Lung (tissue), 11 donors: ENCODE measurements at regions not wholly inside any gene's neighbourhood (a gene's known extent, or its start where the extent isn't known, plus 50 kb on each side); places are given as distances from the start of the nearest gene placed in this dataset.

Source experiments
- ATAC-seq: fragments of 200-7000 bp; cut with Tn5 transposase; one replicate; pipeline ENCODE4 v1.9.1; 2020; ENCODE audit warnings: moderate number of reproducible peaks; ENCODE audit not compliant: insufficient read depth, low FRiP score
- DNase-seq, 3 donors: peaks; one replicate each; pipeline ENCODE4 v3.0.0-alpha.2; 2013 to 2017
- H3K27ac ChIP-seq, 2 donors: one replicate each; pipeline ENCODE4 v1.5.1; 2013; ENCODE audit warnings: mild to moderate bottlenecking in 2 of 2, moderate library complexity in 2 of 2, control low read depth in 1 of 2, inconsistent platforms in 1 of 2, low read depth in 1 of 2, low read length in 1 of 2
- H3K27me3 ChIP-seq, 3 donors: one replicate each; pipeline ENCODE4 v1.5.1; 2013; ENCODE audit warnings: low read length in 2 of 3; ENCODE audit not compliant: control insufficient read depth in 3 of 3, insufficient read depth in 3 of 3
- H3K36me3 ChIP-seq, 4 donors: one replicate each; pipeline ENCODE4 v1.5.1; 2013; ENCODE audit warnings: low read length in 4 of 4, mild to moderate bottlenecking in 1 of 4, moderate library complexity in 1 of 4; ENCODE audit not compliant: control insufficient read depth in 4 of 4, insufficient read depth in 4 of 4
- H3K4me1 ChIP-seq, 5 donors: one replicate each; pipeline ENCODE4 v1.5.1; 2013; ENCODE audit warnings: low read length in 5 of 5, mild to moderate bottlenecking in 2 of 5, moderate library complexity in 1 of 5; ENCODE audit not compliant: control insufficient read depth in 5 of 5, insufficient read depth in 5 of 5
- H3K4me3 ChIP-seq: one replicate; pipeline ENCODE4 v1.5.1; 2013; ENCODE audit warnings: mild to moderate bottlenecking, control low read depth, moderate library complexity
- H3K9ac ChIP-seq, 2 donors: one replicate each; pipeline ENCODE4 v1.5.1; 2013; ENCODE audit warnings: low read length in 2 of 2, control low read depth in 1 of 2; ENCODE audit not compliant: insufficient read depth in 1 of 2
- H3K9me3 ChIP-seq, 4 donors: one replicate each; pipeline ENCODE4 v1.5.1; 2013; ENCODE audit warnings: low read length in 3 of 4, mild to moderate bottlenecking in 1 of 4, moderate library complexity in 1 of 4; ENCODE audit not compliant: control insufficient read depth in 4 of 4, insufficient read depth in 3 of 4
- WGBS, 2 donors: extraction: QIAGEN DNeasy Blood & Tissue Kit; methylation state at CpG; one replicate each; pipeline ENCODE4 v1.1.7; 2013; 5-methylcytosine and 5-hydroxymethylcytosine counted together
- TF ChIP-seq, protein P1 (sequence below): IDR thresholded peaks from 2 replicates; pipeline ENCODE4 v1.5.1; 2012; ENCODE audit warnings: mild to moderate bottlenecking; ENCODE audit errors: control extremely low read depth, extremely low read depth
- donor health status: control.
- donor health status: control.
- donor health status: Bipolar disorder and iron deficiency.
- donor health status: healthy.
- donor health status: DM: yes; HTN: yes; CAD: no.

DNA sequence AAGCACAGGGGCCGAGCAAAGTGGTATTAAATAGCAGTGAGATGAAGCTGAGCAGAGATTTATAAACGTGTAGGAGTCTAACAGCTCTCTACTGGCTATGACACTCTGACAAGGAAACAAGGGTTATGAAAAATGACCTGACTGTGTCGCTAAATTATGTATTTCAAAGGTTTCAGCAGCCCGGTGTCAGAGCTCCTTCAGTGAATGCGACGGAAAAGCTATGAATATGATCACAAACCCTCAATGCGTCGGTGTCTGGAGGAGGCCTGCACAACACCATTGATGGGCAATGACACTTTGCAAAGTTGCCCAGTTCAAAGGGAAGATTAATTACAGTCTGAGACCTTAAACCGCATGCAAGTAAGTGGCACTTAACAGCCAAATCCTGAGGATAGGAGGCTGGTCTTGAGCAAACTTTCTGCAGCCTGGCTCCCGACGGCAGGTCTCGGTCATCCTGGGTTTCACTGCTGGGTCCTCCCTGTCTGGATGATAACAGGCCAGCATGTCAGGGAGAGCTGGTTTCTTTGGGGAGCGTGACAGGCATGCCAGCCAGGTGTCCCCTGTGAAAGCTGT, 615.1 kb upstream of the SALL3 start:
- WGBS, 2 donors: 76 to 86% methylated on average over 13 of the region's 13 CpGs
- peaks cover 0 to 19% (median 0%) of the 10 kb centered on the region in 5 donors for H3K4me1 ChIP-seq
- H3K27me3 ChIP-seq: no peaks in the 10 kb centered on the region
- H3K9ac ChIP-seq: no peak overlapping the region
- peaks cover 0 to 4% (median 0%) of the 10 kb centered on the region in 4 donors for H3K9me3 ChIP-seq
- ATAC-seq (no peak), DNase-seq (no peak)
- H3K36me3 ChIP-seq: no peaks in the 10 kb centered on the region
- no peak overlapping the region for H3K4me3 ChIP-seq
- TF ChIP-seq, protein P1, sequence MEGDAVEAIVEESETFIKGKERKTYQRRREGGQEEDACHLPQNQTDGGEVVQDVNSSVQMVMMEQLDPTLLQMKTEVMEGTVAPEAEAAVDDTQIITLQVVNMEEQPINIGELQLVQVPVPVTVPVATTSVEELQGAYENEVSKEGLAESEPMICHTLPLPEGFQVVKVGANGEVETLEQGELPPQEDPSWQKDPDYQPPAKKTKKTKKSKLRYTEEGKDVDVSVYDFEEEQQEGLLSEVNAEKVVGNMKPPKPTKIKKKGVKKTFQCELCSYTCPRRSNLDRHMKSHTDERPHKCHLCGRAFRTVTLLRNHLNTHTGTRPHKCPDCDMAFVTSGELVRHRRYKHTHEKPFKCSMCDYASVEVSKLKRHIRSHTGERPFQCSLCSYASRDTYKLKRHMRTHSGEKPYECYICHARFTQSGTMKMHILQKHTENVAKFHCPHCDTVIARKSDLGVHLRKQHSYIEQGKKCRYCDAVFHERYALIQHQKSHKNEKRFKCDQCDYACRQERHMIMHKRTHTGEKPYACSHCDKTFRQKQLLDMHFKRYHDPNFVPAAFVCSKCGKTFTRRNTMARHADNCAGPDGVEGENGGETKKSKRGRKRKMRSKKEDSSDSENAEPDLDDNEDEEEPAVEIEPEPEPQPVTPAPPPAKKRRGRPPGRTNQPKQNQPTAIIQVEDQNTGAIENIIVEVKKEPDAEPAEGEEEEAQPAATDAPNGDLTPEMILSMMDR: no peak
- H3K27ac ChIP-seq: no peak overlapping the region

DNA sequence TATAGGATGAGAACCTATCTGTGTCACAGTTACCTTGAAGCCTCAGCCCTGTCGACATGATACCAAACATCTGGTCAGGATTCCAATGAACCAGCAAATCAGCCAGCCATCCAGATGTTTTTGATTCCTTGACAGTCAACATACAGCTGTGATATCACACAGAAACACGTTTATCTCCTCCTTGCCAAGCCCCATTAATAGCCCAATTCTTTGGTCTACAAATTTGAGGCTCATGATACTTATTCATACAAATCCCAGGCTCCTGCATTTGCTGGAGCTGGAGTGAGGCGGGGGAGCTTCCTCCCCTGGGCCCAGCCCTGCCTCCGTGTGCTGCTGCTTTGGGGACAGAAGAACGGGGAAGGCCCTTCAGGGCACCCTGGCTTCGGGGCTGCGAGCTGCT, 611.6 kb upstream of the SALL3 start:
- TF ChIP-seq, protein P1: no peak
- Histone ChIP-seq H3K9me3 (peaks cover 0 to 4% (median 0%) of the 10 kb centered on the region in 4 donors), H3K4me3 (no peak overlapping the region), H3K4me1 (peaks cover 0 to 19% (median 0%) of the 10 kb centered on the region in 5 donors), H3K9ac (no peak overlapping the region), H3K36me3 (no peaks in the 10 kb centered on the region), H3K27ac (no peak overlapping the region), H3K27me3 (no peaks in the 10 kb centered on the region)
- ATAC-seq (no peak), DNase-seq (peak; percentile 72 to 95 (median 91))
- WGBS, 2 donors: 60 to 69% methylated on average over 7 of the region's 7 CpGs

DNA sequence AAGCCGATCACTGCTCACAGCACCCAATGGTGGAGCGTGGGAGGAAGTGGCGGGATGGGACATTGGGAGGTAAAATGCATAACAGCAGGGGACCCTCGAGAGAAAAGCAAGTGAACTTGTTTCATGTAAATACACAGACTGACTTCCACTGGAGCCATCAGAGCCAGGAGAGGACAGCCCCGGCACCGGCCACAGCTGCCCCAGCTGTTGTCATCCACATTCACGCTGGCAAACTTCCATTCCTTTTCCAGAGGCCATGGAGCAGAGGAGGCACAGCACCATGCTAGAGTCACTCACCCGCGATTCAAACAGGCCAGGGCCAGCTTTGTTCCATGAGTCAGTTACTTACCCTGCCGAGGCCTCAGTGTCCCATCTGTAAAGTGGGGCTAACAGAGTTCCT, 610.9 kb upstream of the SALL3 start:
- Histone ChIP-seq H3K9ac (no peak overlapping the region), H3K27me3 (no peaks in the 10 kb centered on the region), H3K27ac (no peak overlapping the region), H3K36me3 (no peaks in the 10 kb centered on the region), H3K9me3 (peaks cover 0 to 3% (median 0%) of the 10 kb centered on the region in 4 donors), H3K4me1 (peaks cover 0 to 19% (median 0%) of the 10 kb centered on the region in 5 donors), H3K4me3 (no peak overlapping the region)
- ATAC-seq (no peak), DNase-seq (peak; percentile 34 to 46 (median 44))
- TF ChIP-seq, protein P1: no peak
- WGBS, 2 donors: 85 to 87% methylated on average over 10 of the region's 10 CpGs

DNA sequence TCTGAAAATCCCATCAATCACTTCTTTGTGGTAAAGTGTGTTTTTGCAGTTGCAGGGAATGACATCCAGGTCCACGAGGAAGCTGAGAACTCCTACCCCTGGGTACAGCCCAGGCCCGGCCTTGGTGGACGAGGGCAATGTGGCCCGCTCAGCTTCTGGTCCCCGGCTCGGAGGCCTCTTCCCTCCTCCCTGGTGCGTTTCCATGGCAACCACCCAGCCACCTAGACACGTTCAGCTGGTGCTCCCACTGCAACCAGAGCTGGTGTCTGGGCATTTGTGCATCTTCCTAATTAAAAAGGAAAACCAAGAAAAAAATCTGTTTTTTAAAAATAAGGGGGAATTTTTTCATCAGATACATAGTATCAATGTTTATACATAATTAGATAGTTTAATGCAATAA, 603.6 kb upstream of the SALL3 start:
- ATAC-seq (no peak), DNase-seq (no peak)
- H3K9me3 ChIP-seq: peaks cover 0 to under 1% (median 0%) of the 10 kb centered on the region in 4 donors
- WGBS, 2 donors: 88 to 91% methylated on average over 8 of the region's 8 CpGs
- H3K4me1 ChIP-seq: peaks cover 0 to 12% (median 0%) of the 10 kb centered on the region in 5 donors
- no peaks in the 10 kb centered on the region for H3K27me3 ChIP-seq
- H3K36me3 ChIP-seq: no peaks in the 10 kb centered on the region
- no peak overlapping the region for H3K9ac ChIP-seq
- TF ChIP-seq, protein P1: no peak
- no peak overlapping the region for H3K27ac ChIP-seq
- H3K4me3 ChIP-seq: no peak overlapping the region
